Stomach (tissue), 4 donors: ENCODE measurements at regions not wholly inside any gene's neighbourhood (a gene's known extent, or its start where the extent isn't known, plus 50 kb on each side); places are given as distances from the start of the nearest gene placed in this dataset.

Source experiments
- CTCF ChIP-seq, 7 experiments: fragments of 450-650 bp in 4 of 7; fragments of 200-600 bp in 3 of 7; sonication (generic) in 3 of 7; IDR thresholded peaks; one replicate each; pipeline ENCODE4 v1.5.1; 2016 to 2019; ENCODE audit warnings: antibody characterized with exemption in 7 of 7, control low read depth in 2 of 7, mild to moderate bottlenecking in 1 of 7
- EP300 ChIP-seq: sonication (generic); formaldehyde crosslinking; IDR thresholded peaks from one replicate; pipeline ENCODE4 v1.6.1; 2017; ENCODE audit warnings: antibody characterized with exemption

GRCh38 chr6:8644306-8644705 lies 209.0 kb upstream of the SLC35B3 start:
- TF ChIP-seq CTCF (IDR thresholded peaks at IDR 0.05) (no peak), EP300 (no peak)
